HG03066 (cell line): ENCODE measurements at regions not wholly inside any gene's neighbourhood (a gene's known extent, or its start where the extent isn't known, plus 50 kb on each side); places are given as distances from the start of the nearest gene placed in this dataset.
"Not testable (repeated sequence)": the region's sequence is repeated elsewhere in the genome, so short reads cannot be mapped to it uniquely, and the experiment has no call there.

Experiments used
- ATAC-seq: cut with Tn5 transposase; IDR thresholded peaks from one replicate; pipeline ENCODE4 v1.9.1; 2021; ENCODE audit warnings: low read depth; ENCODE audit not compliant: unreplicated experiment

- no peak for ATAC-seq
Measured at GRCh38 chrX:22520128-22520828, 247.6 kb downstream of the CBLL2 start.

GRCh38 chrX:22526339-22526738 lies 253.6 kb downstream of the CBLL2 start:
- peak; percentile 99 for ATAC-seq

GRCh38 chrX:22527302-22527701 lies 254.6 kb downstream of the CBLL2 start:
- no peak for ATAC-seq

GRCh38 chrX:22533898-22534297 lies 261.2 kb downstream of the CBLL2 start:
- no peak for ATAC-seq

- ATAC-seq, result no peak
Measured at GRCh38 chrX:22534643-22535042, 261.9 kb downstream of the CBLL2 start.

GRCh38 chrX:22536746-22537304 lies 264.1 kb downstream of the CBLL2 start:
- no peak for ATAC-seq

GRCh38 chrX:22538580-22538979 lies 265.9 kb downstream of the CBLL2 start:
- ATAC-seq, result no peak

- no peak for ATAC-seq
Measured at GRCh38 chrX:22541926-22542325, 269.2 kb downstream of the CBLL2 start.

GRCh38 chrX:22542641-22543040 lies 269.9 kb downstream of the CBLL2 start:
- no peak for ATAC-seq

GRCh38 chrX:22559506-22559905 lies 286.8 kb downstream of the CBLL2 start:
- ATAC-seq, result no peak

- no peak for ATAC-seq
Measured at GRCh38 chrX:22575161-22575845, 302.6 kb downstream of the CBLL2 start.

GRCh38 chrX:22577181-22577580 lies 304.5 kb downstream of the CBLL2 start:
- ATAC-seq, result no peak

- ATAC-seq, result peak; percentile 82
Measured at GRCh38 chrX:22585831-22586230, 313.1 kb downstream of the CBLL2 start.

GRCh38 chrX:22589845-22590244 lies 317.1 kb downstream of the CBLL2 start:
- no peak for ATAC-seq

- no peak for ATAC-seq
Measured at GRCh38 chrX:22594766-22595165, 322.1 kb downstream of the CBLL2 start.

- ATAC-seq, result no peak
Measured at GRCh38 chrX:22603060-22603459, 330.3 kb downstream of the CBLL2 start.

- ATAC-seq, result not testable (repeated sequence)
Measured at GRCh38 chrX:22609452-22609851, 336.7 kb downstream of the CBLL2 start.

- ATAC-seq, result no peak
Measured at GRCh38 chrX:22616867-22617266, 344.2 kb downstream of the CBLL2 start.

- no peak for ATAC-seq
Measured at GRCh38 chrX:22627576-22627975, 354.9 kb downstream of the CBLL2 start.

- no peak for ATAC-seq
Measured at GRCh38 chrX:22628275-22628674, 355.6 kb downstream of the CBLL2 start.

GRCh38 chrX:22629105-22629725 lies 356.5 kb downstream of the CBLL2 start:
- no peak for ATAC-seq
